Panc1 (cell line): ENCODE measurements at regions not wholly inside any gene's neighbourhood (a gene's known extent, or its start where the extent isn't known, plus 50 kb on each side); places are given as distances from the start of the nearest gene placed in this dataset.

ENCODE experiments used
- ATAC-seq: fragments of 200-7000 bp; cut with Tn5 transposase; 2 replicates; pipeline ENCODE4 v1.9.1; 2020; ENCODE audit warnings: mild to moderate bottlenecking, moderate library complexity
- BruUV-seq: library from RNA; stranded (reverse); fragments of 400-500 nt; replicated peaks from 2 replicates; lab custom pipeline; 2021; lab: Mats Ljungman, UMichigan
- CTCF ChIA-PET: fragments of 300-600 bp; sonication (Branson Sonifier 250); formaldehyde crosslinking; loops from one replicate; lab custom pipeline; 2022; ENCODE audit warnings: antibody characterized with exemption; lab: Charles Lee
- POLR2A ChIA-PET: fragments of 300-600 bp; sonication (Branson Sonifier 250); formaldehyde crosslinking; loops from one replicate; lab custom pipeline; 2022; ENCODE audit warnings: antibody characterized with exemption; lab: Charles Lee
- DNase-seq: peaks from one replicate; pipeline ENCODE4 v3.0.0-alpha.2; 2010; ENCODE audit warnings: low read depth, low spot score
- H3K27ac ChIP-seq: 2 replicates; pipeline ENCODE4 v1.5.1; 2011; ENCODE audit warnings: mild to moderate bottlenecking, low read length, inconsistent platforms
- H3K27me3 ChIP-seq: fragments of 200-500 bp; sonication (Bioruptor generic); 2 replicates; pipeline ENCODE4 v1.6.0; 2014; ENCODE audit warnings: low read length, inconsistent platforms; ENCODE audit not compliant: control insufficient read depth, insufficient read depth
- H3K36me3 ChIP-seq: fragments of 200-500 bp; sonication (Bioruptor generic); 2 replicates; pipeline ENCODE4 v1.5.1; 2014; ENCODE audit warnings: inconsistent platforms, mild to moderate bottlenecking, low read length, moderate library complexity; ENCODE audit not compliant: control insufficient read depth, insufficient read depth
- H3K4me1 ChIP-seq: 2 replicates; pipeline ENCODE4 v1.5.1; 2011; ENCODE audit warnings: inconsistent platforms, mild to moderate bottlenecking, low read length, moderate library complexity; ENCODE audit not compliant: control insufficient read depth, insufficient read depth
- H3K4me3 ChIP-seq, 2 experiments: 2 replicates each; pipeline ENCODE4 v1.5.1; 2011 to 2012; ENCODE audit warnings: low read depth in 2 of 2, low read length in 2 of 2, mild to moderate bottlenecking in 2 of 2, inconsistent platforms in 1 of 2, moderate library complexity in 1 of 2
- H3K9me3 ChIP-seq: fragments of 200-500 bp; sonication (Bioruptor generic); 2 replicates; pipeline ENCODE4 v1.5.1; 2014; ENCODE audit warnings: low read depth, mild to moderate bottlenecking, inconsistent platforms, low read length, moderate library complexity; ENCODE audit not compliant: control insufficient read depth, insufficient read depth
- CTCF ChIP-seq: fragments of 450-650 bp; IDR thresholded peaks from 2 replicates; pipeline ENCODE4 v1.5.1; 2017; ENCODE audit warnings: mild to moderate bottlenecking
- POLR2AphosphoS5 ChIP-seq: IDR thresholded peaks from 2 replicates; pipeline ENCODE4 v1.6.1; 2012; ENCODE audit warnings: mild to moderate bottlenecking, low read depth, low read length, moderate library complexity
- REST ChIP-seq, 2 experiments: IDR thresholded peaks; 2 replicates each; pipeline ENCODE4 v1.6.1; 2011 to 2012; ENCODE audit warnings: low read depth in 2 of 2, control low read depth in 1 of 2, low read length in 1 of 2, mild to moderate bottlenecking in 1 of 2, moderate library complexity in 1 of 2; ENCODE audit not compliant: insufficient read depth in 1 of 2
- SIN3A ChIP-seq: IDR thresholded peaks from 2 replicates; pipeline ENCODE4 v1.6.1; 2012; ENCODE audit warnings: low read depth, mild to moderate bottlenecking, low read length, moderate library complexity, borderline replicate concordance; ENCODE audit not compliant: insufficient read depth
- TCF7L2 ChIP-seq: IDR thresholded peaks from 2 replicates; pipeline ENCODE4 v1.6.1; 2011; ENCODE audit warnings: mild to moderate bottlenecking, low read depth, low read length, inconsistent platforms
- in situ Hi-C: cut with HindIII; loops from 2 replicates; pipeline ENCODE4 v1.10.0; 2016; ENCODE audit warnings: low sequenced_read_pairs, low pct_unique_long_range_greater_than_20kb
- intact Hi-C: fragments of 100-400 bp; cut with micrococcal nuclease; formaldehyde crosslinking; loops from one replicate; pipeline ENCODE4 v1.10.0; 2022; ENCODE audit not compliant: unreplicated experiment

- H3K27me3 ChIP-seq: peaks cover 4% of the 10 kb centered on the region; the same call in 1 of the 2 replicates
- TF ChIP-seq POLR2AphosphoS5: no peak
- no peak for TF ChIP-seq TCF7L2
- TF ChIP-seq SIN3A: no peak
- TF ChIP-seq CTCF: no peak
- TF ChIP-seq REST (IDR thresholded peaks at IDR 0.05; ENCODE audit: insufficient read depth in 1 of 2, low read depth in 2 of 2, low read length in 1 of 2): no peak
- ChIA-PET CTCF (no interaction called here), POLR2A (no interaction called here)
- H3K4me3 ChIP-seq: no peak overlapping the region
- in situ Hi-C loops: no loop called here
- DNase-seq (no peak), ATAC-seq (no peak)
- BruUV-seq: no TSS peak
- intact Hi-C loops: no loop called here
- no peak overlapping the region for H3K27ac ChIP-seq
- H3K4me1 ChIP-seq: no peaks in the 10 kb centered on the region
- H3K9me3 ChIP-seq: no peaks in the 10 kb centered on the region
- no peaks in the 10 kb centered on the region for H3K36me3 ChIP-seq
Measured at GRCh38 chr5:54713923-54714581, 196.5 kb downstream of the SNX18 start.

GRCh38 chr5:54709096-54709495 lies 191.5 kb downstream of the SNX18 start:
- TF ChIP-seq POLR2AphosphoS5 (no peak), CTCF (no peak)

More at GRCh38 chr5:54709096-54709495, 191.5 kb downstream of the SNX18 start:
- no peak for DNase-seq
- Histone ChIP-seq H3K9me3 (no peaks in the 10 kb centered on the region), H3K4me3 (no peak overlapping the region), H3K27ac (no peak overlapping the region), H3K4me1 (no peaks in the 10 kb centered on the region), H3K36me3 (no peaks in the 10 kb centered on the region), H3K27me3 (peaks cover 4% of the 10 kb centered on the region; the same call in 1 of the 2 replicates)
- in situ Hi-C loops: no loop called here
- intact Hi-C loops: no loop called here
- BruUV-seq: no TSS peak
- CTCF ChIA-PET: no interaction called here
- POLR2A ChIA-PET: no interaction called here
- ATAC-seq: no peak
